ENCODE measurements at regions not wholly inside any gene's neighbourhood (a gene's known extent, or its start where the extent isn't known, plus 50 kb on each side); places are given as distances from the start of the nearest gene placed in this dataset.
A peak's percentile ranks its signal among the peaks of the same experiment; 100 is the strongest.

DNA sequence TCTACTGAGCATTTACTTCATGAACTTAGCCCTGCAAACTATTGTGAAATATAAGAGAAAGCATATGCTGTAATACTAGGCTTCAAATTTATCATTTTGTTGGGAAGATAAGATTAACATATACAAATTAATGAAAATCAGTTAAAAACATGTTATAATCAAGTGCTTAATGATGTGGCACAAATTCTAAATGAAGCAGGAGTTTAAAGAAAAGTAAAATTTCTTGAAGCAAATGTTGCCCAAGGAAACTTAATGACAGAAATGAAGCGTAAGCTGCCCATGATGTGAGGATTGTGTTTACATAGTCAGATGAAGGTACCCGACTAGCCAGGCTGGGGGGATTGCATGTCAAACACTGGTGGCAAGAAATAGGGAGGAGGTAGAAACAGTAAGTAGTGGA is 103.1 kb upstream of the GAP43 start:
- no peak for DNase-seq

- DNase-seq = no peak
These were observed 102.6 kb upstream of the GAP43 start for GRCh38 chr3:115520651-115521245.

DNA sequence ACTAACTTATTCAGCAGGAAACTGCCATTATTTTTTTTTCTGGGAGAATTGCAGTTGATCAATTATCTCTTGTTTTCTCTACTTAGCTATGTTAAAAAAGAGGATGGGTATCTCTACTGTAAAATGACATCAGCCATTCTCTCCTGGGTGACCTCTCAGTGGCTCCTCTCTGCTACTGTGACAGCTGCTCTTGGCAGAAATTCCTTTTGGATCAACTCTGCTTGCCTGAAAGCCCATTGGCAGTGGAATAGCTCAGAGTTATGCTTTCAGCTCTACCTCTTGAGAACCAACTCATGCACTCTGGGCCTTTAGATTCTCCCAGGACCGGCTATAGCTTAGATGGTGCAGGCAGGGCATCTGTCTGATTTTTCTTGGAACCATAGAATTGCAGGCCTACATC is 99.9 kb upstream of the GAP43 start:
- peak; percentile 32 to 60 (median 42) for DNase-seq

DNA sequence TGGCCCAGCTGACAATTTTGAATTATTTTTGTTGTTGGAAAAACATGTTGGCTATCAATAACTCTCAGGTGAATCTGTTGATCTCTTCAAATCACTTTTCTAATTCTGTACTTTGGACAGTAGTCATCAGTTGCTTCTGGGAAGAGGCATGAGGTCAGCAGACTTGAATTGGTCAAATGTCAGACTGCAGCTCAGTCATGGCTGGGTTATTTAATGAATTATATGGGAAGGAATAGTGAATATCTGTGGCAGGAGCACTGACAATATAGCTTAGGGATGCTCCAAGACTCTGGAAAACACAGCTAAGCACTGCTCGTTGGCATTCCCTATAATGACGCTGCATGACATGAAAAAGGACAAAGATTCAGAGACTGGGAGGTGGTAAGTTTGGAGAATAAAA is 98.8 kb upstream of the GAP43 start:
- no peak for DNase-seq

DNA sequence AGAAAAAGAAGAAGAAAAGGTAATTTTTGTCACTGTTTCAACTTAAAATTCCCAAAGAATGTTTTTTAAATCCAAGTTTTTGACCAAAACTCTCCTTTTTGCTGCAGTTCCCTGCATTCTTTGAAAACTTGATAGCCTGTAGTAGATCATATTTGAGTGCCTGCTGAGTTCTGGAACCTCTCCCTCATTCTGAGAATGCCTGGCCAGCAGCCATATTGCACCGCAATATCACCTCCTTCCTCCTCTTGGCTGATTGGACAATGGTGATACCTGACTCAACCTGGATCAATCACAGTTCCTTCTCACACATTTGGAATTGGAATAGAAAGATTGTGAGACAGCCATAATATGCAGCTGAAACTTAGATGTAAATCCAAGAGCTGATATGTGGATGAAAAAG is 97.6 kb upstream of the GAP43 start:
- peak in 1 of 3 donors; percentile 15 for DNase-seq

DNA sequence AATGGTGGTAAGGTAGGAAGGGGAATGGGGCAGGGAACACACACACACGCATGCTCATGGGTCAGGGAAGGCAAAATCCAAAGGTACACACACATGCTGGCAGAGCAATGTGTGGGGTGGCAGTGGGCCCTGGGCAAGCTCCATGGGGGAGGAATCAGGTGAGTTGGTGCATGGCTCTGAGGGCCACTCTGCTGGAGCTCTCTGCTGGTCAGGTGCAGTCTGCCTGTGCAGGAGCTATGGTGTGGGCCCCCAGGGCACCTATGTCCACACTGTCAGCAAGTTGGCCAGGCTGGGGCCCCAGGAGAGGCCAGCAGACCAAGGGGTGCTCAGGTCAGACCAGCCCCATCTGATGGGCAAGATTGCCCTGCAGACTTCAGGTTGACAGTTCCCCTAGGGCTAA is 90.1 kb upstream of the GAP43 start:
- DNase-seq = no peak

- DNase-seq = no peak
These were observed 87.1 kb upstream of the GAP43 start for GRCh38 chr3:115536171-115536570.

- no peak for DNase-seq
These were observed 85.6 kb upstream of the GAP43 start for GRCh38 chr3:115537669-115538068.

DNA sequence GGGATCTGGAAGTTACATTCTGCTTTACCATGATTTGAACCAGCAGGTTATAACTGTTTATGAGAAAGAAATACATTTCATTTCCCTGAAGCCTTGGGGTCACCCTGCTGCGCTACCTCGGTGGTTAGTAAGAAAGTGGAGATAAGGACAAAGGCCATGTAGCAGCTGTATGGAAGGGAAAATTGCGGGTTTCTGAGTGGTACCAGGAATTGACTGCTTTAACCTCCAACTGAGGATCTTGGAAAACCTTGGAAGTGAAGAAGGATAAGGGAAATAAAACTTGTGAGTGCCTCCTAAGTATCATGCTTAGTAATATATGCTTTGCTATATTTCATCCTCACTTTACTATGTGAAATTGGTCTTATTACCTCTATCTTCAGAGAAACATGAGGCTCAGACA is 76.1 kb upstream of the GAP43 start:
- DNase-seq = no peak

- no peak for DNase-seq
These were observed 74.7 kb upstream of the GAP43 start for GRCh38 chr3:115548611-115549010.

DNA sequence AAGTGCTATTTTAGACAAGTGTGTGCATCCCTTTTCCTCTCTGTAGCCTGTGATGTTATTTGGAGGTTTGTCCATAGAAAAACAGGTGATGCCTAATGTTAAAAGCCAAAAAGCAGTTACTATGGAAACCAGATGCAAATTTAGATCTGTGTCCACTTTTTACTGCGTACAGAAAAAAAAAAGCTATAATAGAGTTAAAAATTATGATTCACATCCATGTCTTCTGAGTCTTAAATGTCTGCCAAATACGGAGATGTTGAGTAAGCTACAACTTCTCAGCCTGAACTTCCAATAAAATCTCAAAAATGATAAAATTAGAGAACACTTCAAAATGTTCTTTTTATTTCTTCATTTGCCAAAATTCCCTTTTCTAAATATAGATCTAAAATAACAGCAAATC is 74.2 kb upstream of the GAP43 start:
- peak; percentile 30 to 73 (median 48) for DNase-seq

GRCh38 chr3:115550285-115550761 is 73.0 kb upstream of the GAP43 start:
- DNase-seq = peak; percentile 77 to 94 (median 91)

DNA sequence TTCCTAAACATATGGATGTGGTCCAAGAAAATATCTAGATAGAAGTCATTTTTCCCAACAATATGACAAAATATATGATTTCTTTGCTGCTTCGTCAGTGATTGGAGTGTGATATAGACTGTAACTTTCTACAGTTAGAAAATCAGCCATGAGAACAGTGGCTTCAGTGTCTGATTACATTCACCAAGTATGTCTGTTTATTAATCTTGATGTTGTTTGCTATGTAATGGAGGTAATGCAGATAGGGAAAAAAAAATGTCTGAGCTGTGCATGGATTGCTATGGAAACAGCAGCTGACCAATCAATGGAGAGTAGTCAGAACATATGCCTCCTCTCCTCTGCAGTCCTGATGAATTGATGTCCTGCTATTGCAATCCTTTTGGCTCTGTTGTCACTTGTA is 72.3 kb upstream of the GAP43 start:
- peak in 2 of 3 donors; percentile 47 to 81 for DNase-seq

DNA sequence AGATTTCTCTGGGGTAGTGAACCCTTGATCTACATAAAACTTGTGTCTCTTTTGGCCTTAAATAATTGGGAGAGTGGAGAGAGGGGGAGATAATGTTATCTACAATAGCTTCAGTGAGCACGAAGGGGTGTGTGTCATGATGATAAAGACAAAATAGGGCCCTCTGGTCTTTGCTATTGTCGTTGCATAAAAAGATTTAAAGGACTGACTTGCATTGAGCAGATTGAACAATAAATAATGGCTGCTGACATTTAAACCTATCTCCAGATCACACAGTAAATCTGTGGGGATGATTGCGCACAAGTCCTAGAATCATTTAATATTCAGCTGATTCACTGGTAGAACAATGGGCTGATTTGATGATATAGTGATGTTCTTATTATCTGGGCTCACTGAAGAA is 71.3 kb upstream of the GAP43 start:
- no peak for DNase-seq

- no peak for DNase-seq
These were observed 69.4 kb upstream of the GAP43 start for GRCh38 chr3:115553796-115554486.

DNA sequence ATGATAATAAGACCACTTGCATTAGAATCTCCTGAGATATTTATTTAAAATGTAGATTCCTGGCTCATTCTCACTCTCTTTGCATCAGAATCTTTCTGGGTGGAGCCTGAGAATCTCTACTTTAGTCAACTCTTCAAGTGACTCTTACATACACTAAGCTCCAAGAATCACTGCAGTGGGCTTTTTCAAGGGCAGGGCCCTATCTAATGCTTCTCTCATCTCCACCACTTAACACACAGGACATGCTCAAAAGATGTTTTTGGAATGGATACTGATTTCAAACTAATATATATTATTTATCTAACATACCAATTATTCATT is 68.9 kb upstream of the GAP43 start:
- no peak for DNase-seq

DNA sequence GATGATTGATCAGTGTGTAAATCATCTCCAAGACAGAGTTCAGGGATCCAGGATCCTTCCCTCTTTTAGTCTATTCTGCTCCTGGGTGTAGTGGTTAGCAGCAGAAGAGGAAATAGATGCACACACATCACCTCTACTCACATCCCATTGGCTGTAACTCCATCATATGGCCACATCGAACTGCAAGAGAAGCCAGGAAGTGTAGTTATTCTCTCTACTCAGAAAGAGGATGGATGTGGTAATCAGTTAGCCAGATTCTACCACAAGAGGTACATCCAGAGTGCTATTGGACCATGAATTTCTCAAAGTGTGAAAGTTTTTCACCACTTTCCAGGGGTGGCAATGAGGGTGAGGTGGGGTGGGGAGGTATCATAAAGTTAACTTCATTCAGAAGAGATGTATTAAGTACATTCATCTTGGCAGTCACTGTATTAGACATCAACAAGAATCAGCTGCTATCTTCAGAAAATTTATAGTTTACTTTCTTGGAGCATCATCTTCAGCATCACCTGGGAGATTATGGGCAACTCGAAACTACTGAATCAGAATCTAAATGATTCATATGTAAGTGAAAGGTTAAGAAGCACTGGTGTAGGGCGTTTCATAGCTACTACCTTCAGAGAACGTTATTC is 60.6 kb upstream of the GAP43 start:
- no peak for DNase-seq

- DNase-seq = no peak
These were observed 59.3 kb upstream of the GAP43 start for GRCh38 chr3:115563984-115564383.

DNA sequence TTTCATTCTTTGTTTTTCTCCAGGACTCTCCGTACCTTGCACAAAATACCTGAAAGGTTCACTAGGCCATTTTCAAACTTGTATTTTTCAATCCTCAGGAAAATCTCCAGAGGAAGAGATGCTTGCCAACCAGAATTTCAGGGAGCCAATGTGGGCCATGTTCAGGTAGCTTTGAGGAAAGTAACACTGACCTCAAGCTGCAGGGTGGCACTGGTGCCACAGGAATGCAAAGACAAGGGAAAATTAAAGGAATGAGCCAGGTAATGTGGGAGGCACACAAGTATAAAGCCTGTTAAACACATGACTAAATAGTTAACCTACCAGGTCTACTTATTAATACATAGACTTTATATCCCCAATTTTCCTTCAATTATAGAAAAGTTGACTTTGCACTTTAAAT is 51.9 kb upstream of the GAP43 start:
- no peak for DNase-seq
